MM.1S (cell line): ENCODE measurements at regions not wholly inside any gene's neighbourhood (a gene's known extent, or its start where the extent isn't known, plus 50 kb on each side); places are given as distances from the start of the nearest gene placed in this dataset.

Source experiments
- EZH2phosphoT487 ChIP-seq: fragments of 300-600 bp; sonication (generic); IDR thresholded peaks from 2 replicates; pipeline ENCODE4 v1.6.1; 2018; ENCODE audit warnings: antibody characterized with exemption, low read length
- TF ChIP-seq, protein P1 (sequence below): fragments of 300-600 bp; sonication (generic); IDR thresholded peaks from 2 replicates; pipeline ENCODE4 v1.5.1; 2016; ENCODE audit warnings: antibody characterized with exemption, low read length, mixed read lengths

DNA sequence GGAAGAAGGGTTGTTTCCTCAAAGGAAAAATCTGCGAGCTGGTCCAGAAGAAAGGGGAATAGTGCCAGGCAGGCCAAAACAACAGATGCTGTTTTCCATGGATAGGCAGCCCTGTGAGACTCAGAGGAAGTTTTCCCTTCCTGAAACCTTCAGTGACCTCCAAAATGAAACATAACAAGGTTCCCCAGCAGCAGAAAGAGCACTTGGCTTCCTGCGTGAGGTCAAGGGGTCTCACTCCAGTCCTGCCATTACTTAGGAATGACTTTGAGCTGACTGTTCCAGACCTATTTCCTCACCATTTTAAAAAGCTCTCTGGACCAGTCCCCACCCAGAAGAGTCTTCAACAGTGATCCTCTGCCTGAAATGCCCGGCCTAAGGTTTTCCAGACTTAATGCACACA is 104.6 kb upstream of the IPO5 start:
- TF ChIP-seq EZH2phosphoT487, result no peak
- TF ChIP-seq, protein P1, sequence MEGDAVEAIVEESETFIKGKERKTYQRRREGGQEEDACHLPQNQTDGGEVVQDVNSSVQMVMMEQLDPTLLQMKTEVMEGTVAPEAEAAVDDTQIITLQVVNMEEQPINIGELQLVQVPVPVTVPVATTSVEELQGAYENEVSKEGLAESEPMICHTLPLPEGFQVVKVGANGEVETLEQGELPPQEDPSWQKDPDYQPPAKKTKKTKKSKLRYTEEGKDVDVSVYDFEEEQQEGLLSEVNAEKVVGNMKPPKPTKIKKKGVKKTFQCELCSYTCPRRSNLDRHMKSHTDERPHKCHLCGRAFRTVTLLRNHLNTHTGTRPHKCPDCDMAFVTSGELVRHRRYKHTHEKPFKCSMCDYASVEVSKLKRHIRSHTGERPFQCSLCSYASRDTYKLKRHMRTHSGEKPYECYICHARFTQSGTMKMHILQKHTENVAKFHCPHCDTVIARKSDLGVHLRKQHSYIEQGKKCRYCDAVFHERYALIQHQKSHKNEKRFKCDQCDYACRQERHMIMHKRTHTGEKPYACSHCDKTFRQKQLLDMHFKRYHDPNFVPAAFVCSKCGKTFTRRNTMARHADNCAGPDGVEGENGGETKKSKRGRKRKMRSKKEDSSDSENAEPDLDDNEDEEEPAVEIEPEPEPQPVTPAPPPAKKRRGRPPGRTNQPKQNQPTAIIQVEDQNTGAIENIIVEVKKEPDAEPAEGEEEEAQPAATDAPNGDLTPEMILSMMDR, result no peak
